Erythroblast (primary cell): ENCODE measurements at regions not wholly inside any gene's neighbourhood (a gene's known extent, or its start where the extent isn't known, plus 50 kb on each side); places are given as distances from the start of the nearest gene placed in this dataset.

Experiments used
- GATA1 ChIP-seq: IDR thresholded peaks from 2 replicates; pipeline ENCODE4 v1.6.1; 2011; ENCODE audit warnings: low read depth, mild to moderate bottlenecking, control low read depth, low read length, moderate library complexity
- POLR2A ChIP-seq: IDR thresholded peaks from 2 replicates; pipeline ENCODE4 v1.6.1; 2011; ENCODE audit warnings: mild to moderate bottlenecking, low read length

GRCh38 chr10:130261306-130261705, 125.1 kb downstream of the GLRX3 start:
- no peak for TF ChIP-seq POLR2A
- no peak for TF ChIP-seq GATA1
